H1 (cell line): ENCODE measurements at regions not wholly inside any gene's neighbourhood (a gene's known extent, or its start where the extent isn't known, plus 50 kb on each side); places are given as distances from the start of the nearest gene placed in this dataset.

Experiments used
- EGR1 ChIP-seq: IDR thresholded peaks from 2 replicates; pipeline ENCODE4 v1.6.1; 2011; ENCODE audit warnings: low read depth, low read length, borderline replicate concordance
- EZH2 ChIP-seq: fragments of 200-600 bp; sonication (generic); IDR thresholded peaks from 2 replicates; pipeline ENCODE4 v1.7.1; 2012; ENCODE audit warnings: low read depth, mild to moderate bottlenecking, moderate library complexity, low read length, inconsistent platforms; ENCODE audit not compliant: severe bottlenecking
- GABPA ChIP-seq: IDR thresholded peaks from 2 replicates; pipeline ENCODE4 v1.6.1; 2011; ENCODE audit warnings: mild to moderate bottlenecking, low read length, moderate library complexity, borderline replicate concordance; ENCODE audit not compliant: insufficient read depth
- RAD21 ChIP-seq, 2 experiments: IDR thresholded peaks in 1 of 2; conservative IDR thresholded peaks in 1 of 2; 2 replicates each; pipeline ENCODE4 v1.6.1; 2011; ENCODE audit warnings: low read depth in 2 of 2, low read length in 2 of 2, improper control_type of control experiment in 1 of 2, inconsistent platforms in 1 of 2, mild to moderate bottlenecking in 1 of 2, moderate library complexity in 1 of 2
- SIN3A ChIP-seq, 2 experiments: IDR thresholded peaks in 1 of 2; conservative IDR thresholded peaks in 1 of 2; 2 replicates each; pipeline ENCODE4 v1.6.1; 2011 to 2012; ENCODE audit warnings: low read length in 2 of 2, improper control_type of control experiment in 1 of 2, low read depth in 1 of 2, mild to moderate bottlenecking in 1 of 2
- YY1 ChIP-seq: IDR thresholded peaks from 2 replicates; pipeline ENCODE4 v1.6.1; 2011; ENCODE audit warnings: low read depth, mild to moderate bottlenecking, low read length

DNA sequence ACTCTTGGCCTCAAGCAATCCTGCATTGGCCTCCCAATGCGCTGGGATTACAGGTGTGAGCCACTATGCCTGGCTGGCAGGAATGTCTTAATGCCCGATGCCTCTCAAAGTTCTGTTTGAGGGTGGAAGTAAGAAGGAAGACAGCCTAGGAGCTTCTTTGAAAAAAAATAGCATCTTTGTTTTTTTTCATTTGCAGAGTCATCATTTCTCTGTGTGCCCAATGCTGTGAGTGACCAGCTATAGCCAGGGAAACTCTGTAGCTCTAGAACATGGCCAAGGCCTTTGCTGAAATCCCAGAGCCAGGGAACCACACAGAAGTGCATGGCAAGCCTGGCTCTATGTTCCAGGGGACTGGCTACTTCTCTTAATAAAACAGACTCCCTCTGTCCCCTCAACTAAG lies 260.0 kb downstream of the C1D start (continued):
- TF ChIP-seq GABPA (no peak), EGR1 (no peak), EZH2 (no peak), SIN3A (conservative IDR thresholded peaks at IDR 0.05 in 1 of 2, IDR thresholded peaks at IDR 0.05 in 1 of 2; ENCODE audit: low read depth in 1 of 2, low read length in 2 of 2) (no peak), RAD21 (IDR thresholded peaks at IDR 0.05 in 1 of 2, conservative IDR thresholded peaks at IDR 0.05 in 1 of 2; ENCODE audit: low read depth in 2 of 2, low read length in 2 of 2) (no peak), YY1 (no peak)
